DMS153 treated with DMSO at 0.1 percent for 48 hours (cell line): ENCODE measurements at regions not wholly inside any gene's neighbourhood (a gene's known extent, or its start where the extent isn't known, plus 50 kb on each side); places are given as distances from the start of the nearest gene placed in this dataset.
"Not testable (repeated sequence)": the region's sequence is repeated elsewhere in the genome, so short reads cannot be mapped to it uniquely, and the experiment has no call there.

ENCODE experiments used
- DNase-seq: peaks from one replicate; lab custom pipeline; 2025; ENCODE audit not compliant: unreplicated experiment; lab: John Stamatoyannopoulos, UW

GRCh38 chr17:21514567-21514966, 138.4 kb downstream of the KCNJ12 start:
- not testable (repeated sequence) for DNase-seq

- no peak for DNase-seq
Observed at GRCh38 chr17:21517538-21518293, 141.6 kb downstream of the KCNJ12 start.

GRCh38 chr17:21522755-21523336, 146.7 kb downstream of the KCNJ12 start:
- DNase-seq = no peak

GRCh38 chr17:21523497-21524210, 147.5 kb downstream of the KCNJ12 start:
- DNase-seq = no peak

GRCh38 chr17:21524211-21524591, 148.0 kb downstream of the KCNJ12 start:
- DNase-seq = no peak

DNA sequence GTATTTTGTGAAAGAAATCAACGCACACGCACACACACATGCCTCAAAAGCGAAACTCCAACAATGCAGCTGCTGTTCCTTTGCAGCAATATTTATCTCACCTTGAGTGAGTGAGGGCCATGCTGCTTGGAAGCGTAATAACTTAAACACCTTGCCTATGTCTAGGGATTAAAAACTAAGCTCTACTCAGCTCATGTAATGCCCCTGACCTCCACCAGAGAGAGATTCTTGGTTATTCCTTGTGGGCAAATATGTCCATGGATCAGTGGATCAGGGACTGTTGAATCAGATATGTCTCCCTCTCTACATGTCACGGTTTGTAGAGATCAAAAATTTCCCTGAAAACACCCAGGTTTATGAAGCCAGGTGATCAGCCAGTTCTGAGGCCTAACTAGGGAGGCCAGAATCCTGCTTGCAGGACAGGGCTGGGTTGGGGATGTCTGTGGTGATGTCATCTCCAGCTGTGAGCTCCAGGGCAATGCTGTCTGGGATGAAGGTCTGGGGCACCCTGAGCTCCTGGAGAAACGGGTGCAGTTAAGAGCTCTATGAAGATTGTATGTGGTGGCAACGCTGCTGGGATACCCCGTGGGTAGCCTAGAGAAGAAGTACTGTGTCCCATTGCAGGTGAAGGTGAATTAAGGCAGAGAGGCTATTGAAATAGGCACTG, 149.4 kb downstream of the KCNJ12 start:
- no peak for DNase-seq

DNA sequence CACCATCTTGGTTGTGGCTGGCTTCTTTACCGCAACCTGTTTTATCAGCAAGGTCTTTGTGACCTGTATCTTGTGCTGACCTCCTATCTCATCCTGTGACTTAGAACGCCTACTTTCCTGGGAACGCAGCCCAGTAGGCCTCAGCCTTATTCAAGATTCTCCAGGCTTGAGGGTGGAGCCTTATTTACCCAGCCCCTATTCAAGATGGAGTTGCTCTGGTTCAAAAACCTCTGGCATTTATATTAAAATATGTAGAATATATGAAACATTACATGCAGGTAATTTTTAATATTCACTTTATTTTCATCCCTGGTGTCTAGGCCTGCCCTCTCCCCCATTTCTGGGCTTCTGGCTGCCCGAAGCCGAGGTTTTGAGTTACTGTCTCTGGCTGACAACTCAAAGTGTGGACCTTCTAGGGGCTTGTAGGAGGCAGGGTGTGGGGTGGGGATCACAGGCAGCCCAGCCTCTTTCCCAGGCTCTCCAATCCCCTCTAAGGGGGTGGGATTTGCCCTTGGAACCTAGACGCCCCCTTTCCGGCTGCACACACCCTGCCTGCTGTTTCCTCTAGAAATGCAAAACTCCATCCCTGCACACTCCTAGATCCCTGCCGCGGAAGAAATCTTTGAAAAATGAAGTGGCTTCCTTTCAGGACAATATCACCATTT, 152.0 kb downstream of the KCNJ12 start:
- no peak for DNase-seq

DNA sequence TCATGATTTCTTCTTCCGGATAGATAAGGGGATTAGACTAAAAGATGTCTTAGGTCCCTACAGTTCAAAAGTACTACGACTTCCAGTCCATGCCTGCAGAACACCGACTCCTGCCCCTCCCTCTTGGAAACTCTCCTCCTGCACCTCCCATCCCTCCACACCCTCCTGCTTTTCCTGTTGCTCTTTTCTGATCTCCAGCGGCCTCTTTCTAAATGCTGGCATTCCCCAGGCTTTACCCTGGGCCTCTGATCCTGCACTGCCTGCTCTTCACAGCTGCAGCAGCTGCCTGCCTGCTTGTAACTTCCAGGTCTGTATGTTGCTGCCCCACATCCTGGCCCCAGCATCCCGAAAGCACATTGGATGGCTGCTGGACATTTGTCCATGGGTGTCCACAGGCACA, 154.2 kb downstream of the KCNJ12 start:
- DNase-seq = no peak

DNA sequence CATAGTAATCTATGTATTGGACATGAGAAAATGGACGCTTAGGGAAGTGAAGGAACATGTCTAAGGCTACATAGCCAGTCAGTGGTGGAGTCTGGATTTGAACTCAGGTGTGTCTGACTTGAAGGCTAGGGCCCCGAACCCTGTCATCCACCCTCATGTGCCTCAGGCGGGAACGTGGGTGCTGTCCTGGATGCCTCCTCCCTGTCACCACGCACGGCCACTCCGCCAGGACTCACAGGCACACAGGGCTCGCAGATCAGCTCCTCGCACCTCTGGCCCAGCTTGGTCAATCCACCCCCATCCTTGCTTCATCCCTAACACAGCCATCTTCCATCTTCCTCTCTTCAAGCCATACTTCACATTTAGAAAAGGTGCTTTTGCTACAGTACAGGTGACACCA, 154.7 kb downstream of the KCNJ12 start:
- DNase-seq = no peak

DNA sequence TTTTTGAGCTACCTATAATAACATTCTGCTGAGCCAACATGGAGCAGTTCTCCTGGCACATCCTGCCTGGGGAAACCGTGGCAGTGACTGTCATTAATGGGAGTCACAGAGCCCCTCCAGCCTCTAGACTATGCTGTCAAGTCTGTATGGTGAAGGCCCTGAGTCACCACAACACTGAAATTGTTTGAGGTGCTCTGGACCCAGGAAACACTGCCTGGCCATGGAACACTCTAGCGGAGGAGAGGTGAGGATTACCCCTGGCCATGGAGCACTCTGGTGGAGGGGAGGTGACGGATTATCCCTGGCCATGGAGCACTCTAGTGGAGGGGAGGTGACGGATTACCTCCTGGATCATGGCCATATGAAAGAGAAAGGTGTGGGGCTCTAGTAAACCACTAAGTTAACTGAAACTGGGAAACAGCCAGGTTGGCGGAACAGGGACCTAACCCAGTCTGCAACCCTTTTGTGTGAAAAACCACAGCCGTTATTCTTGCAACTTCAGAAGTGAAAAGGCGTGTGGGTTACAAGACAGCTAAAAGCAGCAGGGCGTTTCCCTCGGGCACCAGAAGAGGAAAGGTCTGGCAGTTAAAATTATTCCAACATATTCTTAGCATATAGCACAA, 156.7 kb downstream of the KCNJ12 start:
- DNase-seq = no peak

DNA sequence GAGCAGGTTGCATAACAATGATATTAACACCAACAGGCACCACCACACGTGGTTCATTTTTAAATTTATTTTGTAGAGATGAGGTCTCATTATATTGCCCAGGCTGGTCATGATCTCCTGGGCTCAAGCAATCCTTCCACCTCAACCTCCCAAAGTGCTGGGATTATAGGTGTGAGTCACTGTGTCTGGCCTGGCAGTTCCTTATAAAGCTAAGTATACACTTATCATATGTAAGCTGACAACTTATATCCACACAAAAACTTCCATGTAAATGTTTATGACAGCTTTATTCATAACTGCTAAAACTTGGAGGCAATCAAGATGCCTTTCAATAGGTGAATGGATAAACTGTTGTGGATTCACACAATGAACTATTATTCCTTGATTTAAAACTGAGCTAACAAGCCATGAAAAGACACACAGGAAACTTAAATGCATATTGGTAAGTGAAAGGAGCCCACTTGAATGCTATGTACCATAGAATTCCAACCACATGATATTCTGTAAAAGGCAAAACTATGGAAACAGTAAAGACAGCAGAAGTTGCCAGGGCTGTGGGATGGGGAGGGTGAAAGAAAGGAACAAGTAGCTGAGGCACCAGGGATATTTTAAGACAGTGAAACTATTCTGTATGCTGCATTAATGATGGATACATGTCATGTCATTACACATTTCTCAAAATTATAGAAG, 156.5 kb upstream of the KCNJ18 start:
- DNase-seq = no peak

DNA sequence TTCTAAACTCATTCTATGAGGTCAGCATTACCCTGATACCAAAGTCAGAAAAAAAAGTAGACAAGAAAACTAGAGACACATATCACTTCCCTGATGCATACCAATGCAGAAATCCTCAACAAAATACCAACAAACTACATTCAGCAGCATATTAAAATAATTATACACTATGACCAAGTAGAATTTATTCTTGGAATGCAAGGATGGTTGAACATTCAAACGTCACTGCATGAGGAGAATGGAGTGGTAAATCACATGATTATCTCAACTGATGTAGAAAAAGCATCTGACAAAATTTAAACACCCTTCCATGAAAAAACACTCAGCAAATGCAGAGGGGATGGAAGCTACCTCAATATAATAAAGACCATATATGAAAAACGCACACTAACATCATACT, 155.0 kb upstream of the KCNJ18 start:
- no peak for DNase-seq

DNA sequence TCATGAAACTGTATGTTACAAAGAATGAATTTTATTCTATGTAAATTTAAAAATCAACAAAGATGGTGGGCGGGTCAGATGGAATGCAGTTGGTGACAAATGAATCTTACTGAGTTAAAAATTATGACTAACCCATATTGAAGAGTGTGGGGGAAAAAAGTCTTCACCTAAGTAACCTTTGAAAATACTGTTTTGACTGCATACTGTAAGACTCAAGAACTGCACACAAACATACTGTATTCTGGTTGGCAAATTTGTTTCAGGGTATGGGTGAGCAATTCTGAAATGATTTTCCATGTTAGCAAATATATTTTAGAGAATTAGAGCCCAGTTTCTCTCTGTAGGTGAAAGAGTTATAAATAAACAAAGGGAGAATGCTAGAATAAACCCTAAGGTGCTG, 153.7 kb upstream of the KCNJ18 start:
- DNase-seq = no peak

DNA sequence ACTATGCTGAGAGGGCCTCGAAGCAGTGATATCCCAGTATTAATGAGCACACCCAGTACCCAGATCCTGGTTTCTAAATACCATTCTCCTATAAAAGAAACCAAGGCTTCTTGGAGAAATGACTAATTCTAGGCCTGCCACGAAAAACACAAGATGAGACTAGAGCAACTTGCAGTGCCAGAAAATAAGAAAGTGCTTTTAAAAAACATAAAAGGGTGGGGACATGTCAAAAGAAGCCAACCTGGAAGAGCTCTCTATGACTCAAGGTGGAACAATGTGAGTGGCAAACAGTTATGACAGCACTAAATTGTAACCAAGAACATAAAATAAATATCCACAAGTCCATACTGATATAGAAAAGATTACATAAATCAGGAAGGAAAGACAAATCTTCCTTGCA, 153.2 kb upstream of the KCNJ18 start:
- no peak for DNase-seq

DNA sequence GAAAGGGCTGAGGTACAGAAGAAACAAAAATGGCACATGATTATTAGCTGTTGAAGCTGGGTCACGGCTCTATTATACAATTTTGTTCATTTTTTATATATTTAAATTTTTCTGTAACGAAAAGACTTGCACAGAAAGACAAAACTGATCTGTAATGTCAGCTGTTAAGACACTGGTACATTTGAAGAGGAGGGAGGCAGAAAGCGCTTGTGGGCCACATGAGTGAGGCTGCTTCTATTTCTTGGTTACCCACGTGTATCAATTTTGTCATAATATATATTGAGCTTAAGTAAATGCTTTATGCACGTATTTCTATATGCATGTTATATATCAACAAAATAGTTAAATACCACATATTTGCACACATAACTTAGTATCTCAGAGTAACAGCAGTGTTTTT, 151.8 kb upstream of the KCNJ18 start:
- DNase-seq = no peak

- DNase-seq = no peak
Observed at GRCh38 chr17:21542070-21542469, 150.3 kb upstream of the KCNJ18 start.

DNA sequence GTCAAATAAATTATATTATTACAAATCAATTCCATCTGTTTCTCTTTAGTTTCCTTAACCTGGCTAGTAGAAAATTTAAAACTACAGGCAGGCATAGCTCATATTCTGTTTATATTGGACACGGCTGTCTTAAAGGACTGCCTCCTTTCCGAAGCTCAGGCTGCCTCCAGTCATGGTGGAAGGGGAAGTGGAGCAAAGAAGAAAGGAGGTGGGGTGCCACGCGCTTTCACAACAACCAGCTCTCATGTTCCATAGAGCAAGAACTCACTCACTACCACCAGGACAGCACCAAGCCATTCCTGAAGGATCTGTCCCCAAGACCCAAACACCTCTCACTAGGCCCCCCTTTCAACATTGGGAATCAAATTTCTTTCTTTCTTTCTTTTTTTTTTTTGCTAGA, 149.3 kb upstream of the KCNJ18 start:
- no peak for DNase-seq

GRCh38 chr17:21545064-21545463, 147.3 kb upstream of the KCNJ18 start:
- no peak for DNase-seq

DNA sequence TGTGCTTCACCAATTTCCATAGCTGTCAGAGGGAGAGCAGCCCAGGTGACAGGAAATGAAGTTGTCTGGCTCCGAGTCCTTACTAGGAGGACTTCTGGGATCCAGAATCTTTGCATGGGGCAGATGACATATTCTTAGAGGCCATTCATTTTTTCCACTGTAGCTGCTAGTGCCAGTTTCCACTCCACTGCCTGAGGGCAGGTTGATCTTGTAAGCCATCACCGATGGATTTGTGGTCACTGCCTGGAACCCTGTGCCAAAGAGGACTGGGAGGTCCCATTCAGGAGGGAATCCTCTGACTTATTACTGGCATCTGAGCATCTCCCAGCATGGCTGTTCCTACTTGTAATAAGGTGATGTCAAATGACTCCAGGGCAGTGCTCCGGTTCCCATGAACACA, 144.1 kb upstream of the KCNJ18 start:
- no peak for DNase-seq

GRCh38 chr17:21549107-21549687, 143.1 kb upstream of the KCNJ18 start:
- no peak for DNase-seq
